NCI-H748 (cell line): ENCODE measurements at regions not wholly inside any gene's neighbourhood (a gene's known extent, or its start where the extent isn't known, plus 50 kb on each side); places are given as distances from the start of the nearest gene placed in this dataset.

Experiments used
- DNase-seq: peaks from one replicate; lab custom pipeline; 2025; ENCODE audit not compliant: unreplicated experiment; lab: John Stamatoyannopoulos, UW

DNA sequence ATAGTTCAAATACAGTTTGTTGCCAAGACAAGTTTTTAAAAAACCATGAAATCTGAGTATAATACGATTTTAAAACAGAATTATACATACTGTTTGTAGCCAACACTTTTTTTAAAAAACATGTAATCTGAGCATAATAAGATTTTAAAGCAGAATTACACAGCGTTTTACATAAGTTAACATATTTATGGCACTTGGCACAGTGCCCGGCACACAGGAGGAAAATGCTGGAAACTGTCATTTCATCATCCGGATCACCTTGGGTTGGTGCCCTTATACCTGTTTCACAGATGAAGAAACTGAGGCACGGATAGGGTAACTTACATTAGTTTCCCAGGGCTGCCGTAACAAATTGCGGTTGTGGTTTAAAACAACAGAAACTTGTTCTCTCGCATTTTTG is 193.0 kb downstream of the BMP7 start:
- DNase-seq, result no peak

DNA sequence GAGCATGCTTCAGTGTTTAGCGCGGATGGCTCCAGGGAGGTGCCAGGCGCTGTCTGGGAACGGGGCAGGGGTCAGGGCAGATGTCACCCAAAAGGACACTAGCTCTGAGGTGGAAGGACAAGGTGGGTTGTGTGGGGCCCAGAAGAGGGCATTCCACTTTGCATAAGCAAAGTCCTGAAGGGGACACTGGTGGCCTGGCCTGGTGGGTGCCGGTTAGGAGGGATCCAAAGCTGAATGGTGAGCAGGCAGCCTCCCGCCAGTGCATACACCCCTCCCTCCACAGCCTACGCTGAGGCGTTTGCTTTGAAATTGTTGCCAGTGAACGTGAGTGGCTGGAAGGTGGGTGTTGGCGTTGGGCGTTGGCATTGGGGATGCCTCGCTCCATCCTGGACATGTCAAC is 192.1 kb downstream of the BMP7 start:
- no peak for DNase-seq

GRCh38 chr20:57075181-57075580 is 191.3 kb downstream of the BMP7 start:
- no peak for DNase-seq

DNA sequence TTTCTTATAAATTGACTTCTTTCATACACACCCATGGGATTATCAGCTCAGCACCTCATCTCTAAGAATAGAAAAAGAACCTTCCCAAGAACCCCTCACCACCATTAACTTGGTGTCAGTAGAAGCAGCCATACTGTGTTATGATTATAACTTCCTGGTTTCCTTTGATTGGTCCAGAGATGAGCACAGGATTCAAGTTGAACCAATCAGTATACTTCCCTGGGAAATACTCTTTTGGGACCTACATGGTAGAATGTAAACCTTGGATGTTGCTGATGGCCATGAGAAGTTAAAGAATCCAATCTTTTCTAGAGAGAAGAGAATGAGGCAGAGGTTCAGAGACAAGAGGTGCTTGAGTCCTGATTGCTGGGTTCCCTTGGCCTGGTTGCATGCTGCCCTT is 190.8 kb downstream of the BMP7 start:
- DNase-seq, result no peak

GRCh38 chr20:57076152-57076652 is 190.2 kb downstream of the BMP7 start:
- no peak for DNase-seq

DNA sequence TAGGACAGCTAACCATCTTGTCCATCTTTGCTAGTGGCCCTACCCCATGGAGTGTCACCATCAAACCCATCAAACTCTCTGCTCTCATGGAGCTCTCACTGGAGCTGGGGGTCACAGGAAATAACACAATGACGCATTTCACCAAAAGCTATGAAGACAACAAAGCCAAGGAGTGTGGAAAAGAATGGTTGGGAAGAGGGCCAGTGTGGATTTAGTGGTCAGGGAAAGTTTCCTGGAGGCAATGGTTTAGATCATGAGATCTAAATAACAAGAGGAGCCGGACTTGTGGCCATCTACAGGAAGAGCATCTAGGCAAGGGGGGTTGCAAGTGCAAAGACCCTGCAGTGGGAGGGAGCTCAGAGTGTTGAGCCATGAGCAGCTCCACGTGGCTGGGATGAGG is 189.5 kb downstream of the BMP7 start:
- no peak for DNase-seq

- no peak for DNase-seq
Observed at GRCh38 chr20:57078116-57078515, 188.3 kb downstream of the BMP7 start.

DNA sequence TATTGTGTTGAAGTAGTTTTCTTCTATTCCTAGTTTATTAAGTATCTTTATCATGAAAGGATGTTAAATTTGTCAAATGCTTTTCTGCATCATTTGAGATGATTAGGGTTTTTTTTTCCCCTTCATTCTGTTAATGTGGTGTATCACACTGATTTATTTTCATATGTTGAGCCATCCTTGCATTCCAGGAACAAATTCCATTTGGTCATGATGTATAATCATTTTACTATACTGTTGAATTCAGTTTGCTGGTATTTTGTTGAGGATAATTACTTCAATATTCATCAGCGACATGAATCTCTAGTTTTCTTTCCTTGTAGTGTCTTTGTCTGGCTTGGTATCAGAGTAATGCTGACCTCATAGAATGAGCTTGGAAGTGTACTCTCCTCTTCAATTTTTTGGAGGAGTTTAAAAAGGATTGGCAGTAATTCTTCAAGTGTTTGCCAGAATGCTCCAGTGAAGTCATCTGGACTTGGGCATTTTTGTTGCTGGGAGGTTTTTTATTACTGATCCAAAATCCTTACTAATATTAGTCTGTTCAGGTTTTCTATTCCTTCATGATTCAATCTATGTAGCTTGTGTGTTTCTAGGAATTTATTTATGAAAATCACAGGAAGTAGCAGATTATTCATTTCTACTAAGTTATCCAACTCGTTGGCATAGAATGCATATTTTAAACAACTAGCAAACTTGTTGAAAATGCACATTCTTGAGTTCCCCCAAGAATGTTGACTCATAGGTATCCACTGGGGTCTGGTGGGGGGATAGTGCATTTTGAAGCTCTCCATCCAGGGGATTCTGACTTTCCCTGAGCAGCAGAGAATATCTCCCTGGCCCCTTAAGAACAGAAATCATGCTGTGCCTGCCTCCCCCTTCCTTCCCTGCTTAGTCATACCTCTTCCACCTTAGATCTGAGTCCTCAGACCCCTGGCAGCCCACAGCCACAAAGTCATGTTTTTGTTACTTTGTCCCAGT is 187.1 kb downstream of the BMP7 start:
- no peak for DNase-seq

GRCh38 chr20:57080796-57081195 is 185.6 kb downstream of the BMP7 start:
- no peak for DNase-seq

DNA sequence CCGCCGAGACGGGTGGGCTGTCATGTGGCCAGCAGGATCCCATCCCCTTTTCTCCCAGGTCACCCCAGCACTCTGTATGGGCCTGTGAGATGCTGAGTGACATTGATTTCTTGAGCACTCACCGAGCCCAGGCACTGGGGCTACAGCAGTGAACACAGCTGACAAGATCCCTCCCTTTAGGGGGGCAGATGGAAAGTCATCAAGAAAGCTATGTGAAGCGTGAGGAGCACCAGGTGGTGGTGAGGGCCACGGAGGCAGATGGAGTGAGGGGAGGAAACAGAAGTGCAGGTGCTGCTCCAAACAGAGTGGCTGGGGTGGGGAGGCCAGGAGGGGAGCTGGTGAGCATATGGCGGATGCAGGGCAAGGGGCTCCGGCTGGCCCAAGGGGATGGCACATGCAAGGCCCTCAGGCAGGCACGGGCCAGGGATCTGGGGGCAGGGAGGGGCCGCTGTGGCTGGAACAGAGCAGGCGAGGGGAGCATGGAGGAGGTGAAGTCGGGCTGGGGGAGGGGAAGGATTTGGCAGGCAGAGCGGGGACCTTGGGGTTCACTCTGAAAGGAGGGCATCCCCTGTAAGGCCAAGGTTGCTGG is 184.0 kb downstream of the BMP7 start:
- DNase-seq, result no peak

- DNase-seq, result no peak
Observed at GRCh38 chr20:57083072-57083471, 183.4 kb downstream of the BMP7 start.

GRCh38 chr20:57086066-57086465 is 180.4 kb downstream of the BMP7 start:
- no peak for DNase-seq

DNA sequence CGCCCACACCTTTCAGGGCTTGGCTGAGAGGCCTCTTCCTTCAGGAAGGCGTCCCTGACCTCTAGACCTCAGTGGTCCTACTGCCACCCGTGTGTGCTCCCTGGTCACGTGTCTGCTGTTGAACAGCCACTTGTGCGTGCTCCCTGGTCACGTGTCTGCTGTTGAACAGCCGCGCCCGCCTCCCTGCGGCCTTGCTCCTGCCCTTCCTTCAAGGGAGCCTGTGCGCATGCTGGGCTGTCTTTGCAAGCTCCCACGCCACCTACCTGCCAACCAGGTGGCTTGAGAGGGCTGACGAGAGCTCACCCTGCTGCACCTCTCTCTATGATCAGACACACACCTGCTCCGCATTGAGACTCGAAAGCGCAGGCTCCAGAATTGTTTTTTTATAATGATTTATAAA is 179.3 kb downstream of the BMP7 start:
- DNase-seq, result peak; percentile 6

DNA sequence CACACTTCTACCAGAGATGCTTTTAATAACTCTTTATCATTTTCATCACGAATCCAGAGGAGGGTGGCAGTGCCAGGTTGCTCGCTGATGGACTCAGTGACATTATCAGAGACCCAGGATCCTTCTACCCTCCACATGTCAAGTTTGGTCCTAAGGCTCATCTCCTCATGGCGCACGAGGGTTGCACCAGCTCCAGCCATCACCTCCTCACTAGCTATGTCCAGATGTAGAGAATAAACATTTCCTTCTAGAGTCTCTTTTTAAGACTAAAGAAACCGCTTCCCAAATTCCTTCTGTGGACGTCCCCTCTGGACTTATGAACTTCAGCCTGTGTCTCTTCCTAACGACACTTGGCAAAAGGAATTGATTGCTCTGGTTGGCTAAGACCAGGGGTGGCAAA is 178.7 kb downstream of the BMP7 start:
- DNase-seq, result no peak

- no peak for DNase-seq
Observed at GRCh38 chr20:57088436-57088835, 178.0 kb downstream of the BMP7 start.

DNA sequence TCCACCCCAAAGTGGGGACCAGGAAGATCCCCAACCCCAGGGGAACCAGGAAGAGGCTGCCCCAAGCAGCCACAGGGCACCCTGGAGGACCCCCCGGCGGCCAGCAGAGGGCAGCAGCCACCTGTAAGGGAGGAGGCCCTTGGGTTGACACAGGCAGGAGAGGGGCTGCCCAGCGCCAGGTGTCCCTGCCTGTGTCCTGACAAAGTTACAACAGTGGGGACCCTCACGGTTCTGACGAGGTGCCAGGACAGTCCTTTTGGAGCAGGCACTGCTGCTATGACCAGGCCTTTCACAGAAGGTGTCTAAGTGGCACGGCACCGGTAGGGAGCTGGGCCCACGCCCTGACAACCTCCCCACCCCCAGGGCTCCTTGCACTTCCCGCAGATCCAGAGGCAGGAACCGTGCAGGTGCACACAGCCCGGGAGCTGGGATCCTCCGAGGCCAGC is 176.7 kb downstream of the BMP7 start:
- peak; percentile 46 for DNase-seq

- no peak for DNase-seq
Observed at GRCh38 chr20:57090590-57091560, 175.6 kb downstream of the BMP7 start.

- DNase-seq, result no peak
Observed at GRCh38 chr20:57091748-57092111, 174.7 kb downstream of the BMP7 start.

GRCh38 chr20:57092112-57092899 is 174.1 kb downstream of the BMP7 start:
- DNase-seq, result peak; percentile 63

DNA sequence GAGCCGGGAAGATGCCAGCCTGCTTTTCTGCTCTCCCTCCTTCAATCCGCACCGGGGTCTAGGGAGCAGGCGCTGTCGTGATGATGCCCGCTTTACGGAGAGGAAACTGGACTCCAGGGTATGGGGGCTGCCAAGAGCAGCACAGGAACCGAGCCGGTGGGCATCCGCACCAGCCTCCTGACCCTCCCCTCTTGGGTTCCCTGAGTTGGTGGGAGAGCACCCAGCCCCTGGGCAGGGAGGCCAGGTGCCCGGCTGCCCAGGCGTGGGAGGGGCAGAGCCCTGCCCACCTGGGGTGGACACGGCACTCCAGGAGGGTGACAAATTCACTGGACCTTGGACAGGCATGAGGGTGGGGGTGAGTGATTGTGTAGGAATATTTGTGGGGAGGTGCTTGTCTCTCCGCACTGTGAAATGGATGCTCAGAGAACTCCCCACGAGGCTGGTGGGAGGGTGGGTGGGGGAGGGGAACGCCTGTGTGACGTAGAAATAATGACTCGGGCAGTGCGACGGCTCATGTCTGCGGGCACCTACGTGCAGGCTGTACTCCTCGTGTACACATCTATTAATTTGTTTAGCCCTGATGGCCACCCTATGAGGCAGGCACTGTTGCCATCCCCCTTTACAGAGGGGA is 173.4 kb downstream of the BMP7 start:
- no peak for DNase-seq
